ENCODE measurements at regions not wholly inside any gene's neighbourhood (a gene's known extent, or its start where the extent isn't known, plus 50 kb on each side); places are given as distances from the start of the nearest gene placed in this dataset.

- no peak for TF ChIP-seq CTCF (IDR thresholded peaks at IDR 0.05)
Observed at GRCh38 chr20:24810676-24811407, 138.2 kb upstream of the CST7 start.

DNA sequence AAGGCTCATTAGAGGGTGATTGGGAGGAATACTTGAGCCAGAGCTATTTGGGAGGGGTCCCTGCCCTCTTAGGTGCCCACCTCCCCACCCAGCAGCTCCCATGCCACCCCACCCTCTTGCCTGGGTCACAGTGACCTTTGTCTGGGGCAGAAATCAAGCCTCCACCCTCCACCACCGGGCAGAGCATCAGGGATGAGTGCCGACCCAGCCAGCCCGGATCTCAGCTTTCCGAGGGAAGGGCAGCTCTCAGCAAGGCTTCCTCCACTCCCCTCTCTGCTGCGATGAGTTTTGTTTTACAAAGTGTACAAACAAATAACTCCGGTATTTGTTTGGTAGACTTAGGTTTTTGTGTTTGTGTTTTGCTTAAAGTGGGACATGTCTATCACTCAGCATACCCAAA, 136.7 kb upstream of the CST7 start:
- TF ChIP-seq CTCF (IDR thresholded peaks at IDR 0.05), result no peak

- no peak for TF ChIP-seq CTCF (IDR thresholded peaks at IDR 0.05)
Observed at GRCh38 chr20:24813080-24813479, 136.0 kb upstream of the CST7 start.

GRCh38 chr20:24813496-24813895, 135.6 kb upstream of the CST7 start:
- no peak for TF ChIP-seq CTCF (IDR thresholded peaks at IDR 0.05)

DNA sequence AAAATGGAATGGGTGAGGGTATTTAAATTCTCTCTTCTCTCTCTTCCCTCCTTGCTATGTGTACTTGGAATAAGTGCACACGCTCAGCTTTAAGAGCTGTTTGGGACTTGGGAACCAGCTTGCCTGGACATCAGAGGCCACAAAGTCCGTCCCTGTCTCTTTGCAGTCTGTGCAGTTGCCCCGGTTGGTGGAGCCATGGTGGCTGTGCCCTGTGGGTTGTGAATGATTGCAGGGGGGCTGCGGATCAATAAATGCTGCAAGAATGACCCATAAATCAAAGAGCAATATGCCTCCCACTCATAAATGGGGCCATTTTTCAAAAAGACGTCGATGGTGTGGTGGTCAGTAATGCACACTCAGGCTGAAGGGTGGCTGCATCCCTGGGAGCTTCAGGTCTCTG, 135.1 kb upstream of the CST7 start:
- TF ChIP-seq CTCF (IDR thresholded peaks at IDR 0.05), result no peak

DNA sequence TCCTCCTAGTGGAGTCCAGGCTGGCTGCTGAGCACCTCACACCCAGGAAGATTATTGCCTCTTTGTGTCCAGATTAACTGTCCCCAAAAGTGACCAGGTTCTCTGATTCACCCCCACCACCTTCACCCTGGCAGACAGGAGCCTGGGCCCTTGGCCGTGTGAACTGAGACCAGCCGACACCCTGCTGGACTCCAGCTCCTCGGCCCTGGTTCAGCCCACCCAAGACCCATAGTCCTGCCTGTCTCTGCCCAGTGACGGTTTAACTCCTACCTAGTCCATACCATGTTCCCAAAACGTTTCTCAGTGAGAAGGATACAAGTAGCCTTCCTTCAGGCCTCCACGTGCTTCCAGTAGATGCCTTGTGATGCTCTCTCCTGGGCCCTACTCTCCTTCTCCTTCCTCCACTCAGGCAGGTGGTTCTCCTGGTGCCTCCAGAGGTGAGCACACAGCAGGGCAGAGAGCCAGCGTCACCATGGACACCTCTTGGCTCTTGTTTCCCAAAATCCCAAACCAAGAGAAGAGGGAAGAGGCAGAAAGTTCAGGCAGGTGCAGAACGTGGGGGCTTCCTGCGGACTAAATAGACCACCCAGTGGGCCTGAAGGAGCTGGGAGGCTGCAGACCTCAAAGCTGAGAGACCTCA, 134.4 kb upstream of the CST7 start:
- no peak for TF ChIP-seq CTCF (IDR thresholded peaks at IDR 0.05)

- TF ChIP-seq CTCF (IDR thresholded peaks at IDR 0.05), result no peak
Observed at GRCh38 chr20:24815196-24815815, 133.8 kb upstream of the CST7 start.

All from LNCAP (cell line).